ENCODE measurements at regions not wholly inside any gene's neighbourhood (a gene's known extent, or its start where the extent isn't known, plus 50 kb on each side); places are given as distances from the start of the nearest gene placed in this dataset.

DNA sequence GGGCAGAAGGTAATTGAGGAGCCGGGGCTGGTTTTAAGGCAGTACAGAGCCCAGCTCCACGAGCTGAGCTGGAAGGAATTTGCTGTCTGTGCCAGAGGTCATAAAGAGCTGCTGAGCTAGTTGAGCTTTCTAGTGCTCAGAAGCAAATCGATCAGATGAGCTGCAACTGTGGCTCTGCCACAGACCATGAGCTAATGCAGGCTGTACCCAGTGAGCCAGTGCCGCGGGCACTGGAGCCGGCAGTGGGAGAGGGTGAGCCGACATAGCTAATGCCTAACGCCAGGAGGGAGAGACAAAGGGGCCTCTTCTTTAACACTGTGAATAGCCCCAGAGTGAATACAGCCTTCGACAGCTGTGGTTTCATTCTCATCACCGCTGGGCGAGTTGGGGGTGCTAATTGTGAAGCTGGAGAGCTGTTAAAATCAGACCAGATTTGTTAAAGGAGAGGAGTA, 410.1 kb upstream of the TCF4 start:
- Histone ChIP-seq H3K9ac (ENCODE audit: low read length in 2 of 2) (peak overlapping the region in 1 of 2 donors; percentile 21), H3K27me3 (ENCODE audit: control insufficient read depth in 1 of 2, insufficient read depth in 2 of 2, low read length in 2 of 2) (no peaks in the 10 kb centered on the region), H3K4me1 (ENCODE audit: control insufficient read depth, insufficient read depth, low read length) (no peaks in the 10 kb centered on the region), H3K4me3 (ENCODE audit: low read length in 2 of 2) (peak overlapping the region; percentile 23 to 47), H3K27ac (ENCODE audit: low read length) (no peak overlapping the region), H3K36me3 (ENCODE audit: control insufficient read depth in 2 of 2, insufficient read depth in 2 of 2, low read length in 2 of 2) (no peaks in the 10 kb centered on the region), H3K9me3 (ENCODE audit: control insufficient read depth in 2 of 2, low read length in 2 of 2) (no peaks in the 10 kb centered on the region)

DNA sequence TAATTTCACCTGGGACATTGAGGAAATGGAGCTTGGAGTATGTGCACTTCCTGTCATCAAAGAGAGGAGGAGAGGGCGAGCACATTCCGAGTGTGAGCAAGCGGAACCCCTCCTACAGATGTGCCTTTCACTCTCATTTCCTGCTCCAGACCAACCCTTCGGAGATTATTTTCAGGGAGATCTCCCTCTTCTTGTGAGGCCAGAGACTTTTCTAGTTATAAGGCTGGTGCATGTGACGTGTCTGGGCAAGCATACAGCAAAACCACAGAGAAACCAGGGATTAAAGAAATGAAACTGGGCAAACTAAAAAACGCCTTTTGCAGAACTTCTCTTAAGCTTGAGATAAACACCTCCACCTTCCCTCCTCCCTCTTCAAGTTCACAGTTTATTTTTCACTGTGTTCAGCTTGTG, 409.2 kb upstream of the TCF4 start:
- H3K9me3 ChIP-seq (ENCODE audit: control insufficient read depth in 2 of 2, low read length in 2 of 2), result no peaks in the 10 kb centered on the region
- no peaks in the 10 kb centered on the region for H3K36me3 ChIP-seq (ENCODE audit: control insufficient read depth in 2 of 2, insufficient read depth in 2 of 2, low read length in 2 of 2)
- no peak overlapping the region for H3K9ac ChIP-seq (ENCODE audit: low read length in 2 of 2)
- H3K4me1 ChIP-seq (ENCODE audit: control insufficient read depth, insufficient read depth, low read length), result no peaks in the 10 kb centered on the region
- H3K27me3 ChIP-seq (ENCODE audit: control insufficient read depth in 1 of 2, insufficient read depth in 2 of 2, low read length in 2 of 2), result no peaks in the 10 kb centered on the region
- no peak overlapping the region for H3K27ac ChIP-seq (ENCODE audit: low read length)
- H3K4me3 ChIP-seq (ENCODE audit: low read length in 2 of 2), result no peak overlapping the region

DNA sequence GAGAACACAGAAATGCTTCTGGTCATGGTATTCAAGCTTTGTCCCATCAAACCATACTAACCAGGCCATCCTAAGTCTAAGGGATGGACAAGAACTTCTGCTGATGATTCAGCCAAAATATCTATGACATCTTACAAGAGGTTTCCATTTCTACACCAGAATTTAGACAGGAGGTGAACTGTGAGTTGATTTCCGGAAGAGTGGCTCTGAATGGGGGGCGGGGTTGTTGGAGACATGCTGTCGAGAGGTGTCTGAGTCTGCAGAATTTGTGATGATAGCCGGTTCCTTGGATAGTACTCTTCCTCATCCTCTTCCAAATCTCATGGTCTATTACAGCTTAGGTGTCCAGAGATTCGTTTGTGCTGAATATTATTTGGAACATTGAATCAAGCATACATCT, 408.7 kb upstream of the TCF4 start:
- Histone ChIP-seq H3K36me3 (ENCODE audit: control insufficient read depth in 2 of 2, insufficient read depth in 2 of 2, low read length in 2 of 2) (no peaks in the 10 kb centered on the region), H3K27ac (ENCODE audit: low read length) (no peak overlapping the region)

DNA sequence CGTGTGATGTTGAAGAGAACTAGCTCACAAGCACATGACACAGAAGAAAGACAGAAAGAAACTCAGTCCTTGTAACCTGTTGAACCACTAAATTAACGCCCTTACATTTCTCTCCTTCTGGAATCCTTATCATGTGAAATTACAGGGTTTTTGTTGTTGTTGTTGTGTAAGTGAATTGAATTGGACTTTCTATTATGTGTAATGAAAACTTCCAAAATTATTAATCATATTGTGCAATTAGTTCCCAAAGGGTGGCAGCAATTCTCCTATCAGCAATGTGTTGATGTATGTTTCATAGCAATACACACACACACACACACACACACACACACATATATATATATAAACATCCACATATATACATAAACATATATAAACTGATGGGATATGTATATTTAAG, 402.2 kb upstream of the TCF4 start:
- Histone ChIP-seq H3K36me3 (ENCODE audit: control insufficient read depth in 2 of 2, insufficient read depth in 2 of 2, low read length in 2 of 2) (no peaks in the 10 kb centered on the region), H3K4me1 (ENCODE audit: control insufficient read depth, insufficient read depth, low read length) (no peaks in the 10 kb centered on the region), H3K9me3 (ENCODE audit: control insufficient read depth in 2 of 2, low read length in 2 of 2) (peaks cover 0 to 3% of the 10 kb centered on the region in 2 donors), H3K9ac (ENCODE audit: low read length in 2 of 2) (no peak overlapping the region), H3K27me3 (ENCODE audit: control insufficient read depth in 1 of 2, insufficient read depth in 2 of 2, low read length in 2 of 2) (no peaks in the 10 kb centered on the region), H3K27ac (ENCODE audit: low read length) (no peak overlapping the region), H3K4me3 (ENCODE audit: low read length in 2 of 2) (no peak overlapping the region)

More for the DNA sequence above, 408.7 kb upstream of the TCF4 start:
- Histone ChIP-seq H3K27me3 (ENCODE audit: control insufficient read depth in 1 of 2, insufficient read depth in 2 of 2, low read length in 2 of 2) (no peaks in the 10 kb centered on the region), H3K4me3 (ENCODE audit: low read length in 2 of 2) (no peak overlapping the region), H3K4me1 (ENCODE audit: control insufficient read depth, insufficient read depth, low read length) (no peaks in the 10 kb centered on the region), H3K9ac (ENCODE audit: low read length in 2 of 2) (no peak overlapping the region), H3K9me3 (ENCODE audit: control insufficient read depth in 2 of 2, low read length in 2 of 2) (no peaks in the 10 kb centered on the region)

DNA sequence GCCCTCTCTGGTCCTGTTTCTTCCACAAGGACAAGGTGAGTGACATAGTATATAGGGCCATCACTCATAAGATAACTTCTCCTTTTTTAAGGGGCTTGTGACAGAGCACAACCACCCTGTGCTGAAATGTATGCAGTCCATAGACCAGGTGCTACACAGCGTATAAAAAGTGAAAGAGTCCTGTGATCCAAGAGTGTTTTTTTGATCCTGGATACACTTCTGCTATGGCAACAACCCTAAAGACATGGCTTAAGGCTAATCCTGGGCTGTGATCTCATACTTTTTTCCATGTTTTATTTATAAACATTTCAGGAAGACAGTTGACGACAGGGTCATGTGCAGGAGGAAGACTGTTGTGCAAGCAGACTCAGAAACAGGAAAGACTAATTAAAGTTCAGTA, 400.5 kb upstream of the TCF4 start:
- Histone ChIP-seq H3K9ac (ENCODE audit: low read length in 2 of 2) (no peak overlapping the region), H3K27me3 (ENCODE audit: control insufficient read depth in 1 of 2, insufficient read depth in 2 of 2, low read length in 2 of 2) (no peaks in the 10 kb centered on the region), H3K27ac (ENCODE audit: low read length) (no peak overlapping the region), H3K4me1 (ENCODE audit: control insufficient read depth, insufficient read depth, low read length) (no peaks in the 10 kb centered on the region), H3K9me3 (ENCODE audit: control insufficient read depth in 2 of 2, low read length in 2 of 2) (peaks cover 2 to 6% of the 10 kb centered on the region in 2 donors), H3K4me3 (ENCODE audit: low read length in 2 of 2) (no peak overlapping the region), H3K36me3 (ENCODE audit: control insufficient read depth in 2 of 2, insufficient read depth in 2 of 2, low read length in 2 of 2) (no peaks in the 10 kb centered on the region)

DNA sequence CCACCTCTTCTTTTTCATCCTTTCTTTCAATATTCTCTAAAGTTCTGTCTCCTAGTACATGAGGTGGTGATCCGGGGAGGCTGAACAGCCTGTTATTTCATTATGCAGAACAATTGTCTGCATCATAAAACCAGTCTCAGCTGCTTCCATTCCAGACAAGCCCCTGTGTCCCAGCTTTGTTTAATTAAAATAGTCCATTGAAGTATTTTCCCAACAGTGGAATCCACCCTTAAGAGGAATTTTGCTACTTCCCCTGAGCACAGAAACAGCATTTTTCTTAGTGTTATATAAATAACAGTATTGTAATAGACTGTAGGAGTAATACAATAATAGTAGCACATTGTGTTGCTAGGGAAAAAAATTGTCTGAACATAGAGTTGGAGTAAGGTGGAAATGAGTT, 395.4 kb upstream of the TCF4 start:
- Histone ChIP-seq H3K27ac (ENCODE audit: low read length) (no peak overlapping the region), H3K4me3 (ENCODE audit: low read length in 2 of 2) (no peak overlapping the region), H3K36me3 (ENCODE audit: control insufficient read depth in 2 of 2, insufficient read depth in 2 of 2, low read length in 2 of 2) (no peaks in the 10 kb centered on the region), H3K4me1 (ENCODE audit: control insufficient read depth, insufficient read depth, low read length) (no peaks in the 10 kb centered on the region), H3K9ac (ENCODE audit: low read length in 2 of 2) (no peak overlapping the region), H3K27me3 (ENCODE audit: control insufficient read depth in 1 of 2, insufficient read depth in 2 of 2, low read length in 2 of 2) (no peaks in the 10 kb centered on the region), H3K9me3 (ENCODE audit: control insufficient read depth in 2 of 2, low read length in 2 of 2) (peaks cover 2 to 6% of the 10 kb centered on the region in 2 donors)

DNA sequence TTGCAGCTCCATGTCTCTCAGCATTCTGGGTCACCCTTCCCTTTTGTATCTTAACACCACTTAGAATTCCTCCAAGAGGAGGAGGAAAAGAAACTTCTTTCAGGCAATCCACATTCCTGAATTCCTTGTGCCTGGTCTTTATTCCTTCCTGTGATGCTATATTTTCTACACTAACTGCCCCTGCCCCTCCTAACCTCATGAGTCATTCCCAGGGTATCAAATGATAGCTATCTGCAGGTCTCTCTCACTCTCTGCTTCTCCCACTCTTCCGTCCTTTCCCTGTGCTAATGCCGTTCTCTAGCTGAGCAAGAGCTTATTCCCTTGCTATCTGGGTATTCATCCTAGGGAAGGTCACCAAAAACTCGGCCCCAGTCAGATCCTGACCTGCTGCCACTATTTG, 395.0 kb upstream of the TCF4 start:
- Histone ChIP-seq H3K36me3 (ENCODE audit: control insufficient read depth in 2 of 2, insufficient read depth in 2 of 2, low read length in 2 of 2) (no peaks in the 10 kb centered on the region), H3K9ac (ENCODE audit: low read length in 2 of 2) (no peak overlapping the region), H3K27ac (ENCODE audit: low read length) (no peak overlapping the region), H3K9me3 (ENCODE audit: control insufficient read depth in 2 of 2, low read length in 2 of 2) (peaks cover 2 to 4% of the 10 kb centered on the region in 2 donors), H3K4me1 (ENCODE audit: control insufficient read depth, insufficient read depth, low read length) (no peaks in the 10 kb centered on the region), H3K27me3 (ENCODE audit: control insufficient read depth in 1 of 2, insufficient read depth in 2 of 2, low read length in 2 of 2) (no peaks in the 10 kb centered on the region), H3K4me3 (ENCODE audit: low read length in 2 of 2) (no peak overlapping the region)

DNA sequence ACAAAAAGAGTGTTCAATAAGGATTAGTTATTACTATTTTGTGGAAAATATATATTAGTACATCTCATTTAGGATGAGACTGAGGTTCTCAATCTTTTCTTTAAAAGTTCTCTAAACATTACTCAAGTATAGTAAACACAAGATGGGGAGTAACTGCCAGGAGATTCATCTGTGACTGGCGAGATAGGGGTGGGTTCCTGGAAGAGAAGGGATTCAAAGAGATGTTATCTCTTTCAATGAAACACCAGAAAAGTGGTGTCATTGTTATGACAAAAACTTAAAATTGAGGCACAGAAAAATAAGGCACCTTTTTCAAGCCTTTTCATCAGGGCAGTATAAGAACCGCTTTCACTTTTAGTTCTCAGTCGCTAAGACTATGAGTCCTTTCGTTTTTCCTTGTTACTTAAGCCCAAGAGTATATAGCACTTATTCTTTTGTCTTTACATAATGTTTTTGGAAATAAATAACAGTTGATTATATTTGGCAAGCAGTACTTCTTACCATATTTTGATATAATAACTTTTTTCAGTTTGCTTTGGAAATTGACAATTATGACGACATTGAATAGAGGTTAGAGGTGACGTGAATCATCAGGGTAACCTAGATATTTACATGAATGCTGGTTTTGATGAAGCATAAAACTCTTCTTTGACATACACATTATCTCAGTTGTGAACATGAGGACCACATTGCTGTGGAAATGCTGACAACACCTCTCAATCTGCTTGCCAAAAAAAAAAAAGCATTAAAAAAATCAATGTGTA, 393.9 kb upstream of the TCF4 start:
- Histone ChIP-seq H3K4me3 (ENCODE audit: low read length in 2 of 2) (no peak overlapping the region), H3K9ac (ENCODE audit: low read length in 2 of 2) (no peak overlapping the region), H3K36me3 (ENCODE audit: control insufficient read depth in 2 of 2, insufficient read depth in 2 of 2, low read length in 2 of 2) (no peaks in the 10 kb centered on the region), H3K4me1 (ENCODE audit: control insufficient read depth, insufficient read depth, low read length) (no peaks in the 10 kb centered on the region), H3K27ac (ENCODE audit: low read length) (no peak overlapping the region), H3K27me3 (ENCODE audit: control insufficient read depth in 1 of 2, insufficient read depth in 2 of 2, low read length in 2 of 2) (no peaks in the 10 kb centered on the region), H3K9me3 (ENCODE audit: control insufficient read depth in 2 of 2, low read length in 2 of 2) (peaks cover 2% of the 10 kb centered on the region in 2 donors)

DNA sequence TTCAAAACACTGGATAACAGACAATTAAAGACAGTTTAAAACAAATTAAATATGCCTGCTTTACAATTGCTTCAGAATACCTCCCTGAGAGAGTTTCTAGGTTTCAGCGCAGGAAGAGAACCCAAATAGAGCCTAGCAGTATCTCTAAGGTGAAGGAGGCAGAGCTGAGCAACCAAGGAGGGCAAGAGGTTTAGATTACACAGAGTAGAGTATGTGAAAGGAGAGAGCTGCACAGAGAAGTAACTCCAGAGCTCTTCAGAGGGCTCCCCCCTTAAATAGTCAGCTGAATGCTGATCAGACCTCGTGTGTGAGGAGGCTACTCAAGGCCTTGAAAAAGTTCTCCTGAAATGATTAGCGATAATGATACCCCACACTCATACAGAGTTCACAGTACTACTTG, 386.5 kb upstream of the TCF4 start:
- Histone ChIP-seq H3K9me3 (ENCODE audit: control insufficient read depth in 2 of 2, low read length in 2 of 2) (peaks cover 0 to 2% of the 10 kb centered on the region in 2 donors), H3K9ac (ENCODE audit: low read length in 2 of 2) (no peak overlapping the region), H3K27me3 (ENCODE audit: control insufficient read depth in 1 of 2, insufficient read depth in 2 of 2, low read length in 2 of 2) (no peaks in the 10 kb centered on the region), H3K36me3 (ENCODE audit: control insufficient read depth in 2 of 2, insufficient read depth in 2 of 2, low read length in 2 of 2) (no peaks in the 10 kb centered on the region), H3K4me3 (ENCODE audit: low read length in 2 of 2) (no peak overlapping the region), H3K4me1 (ENCODE audit: control insufficient read depth, insufficient read depth, low read length) (no peaks in the 10 kb centered on the region), H3K27ac (ENCODE audit: low read length) (no peak overlapping the region)

DNA sequence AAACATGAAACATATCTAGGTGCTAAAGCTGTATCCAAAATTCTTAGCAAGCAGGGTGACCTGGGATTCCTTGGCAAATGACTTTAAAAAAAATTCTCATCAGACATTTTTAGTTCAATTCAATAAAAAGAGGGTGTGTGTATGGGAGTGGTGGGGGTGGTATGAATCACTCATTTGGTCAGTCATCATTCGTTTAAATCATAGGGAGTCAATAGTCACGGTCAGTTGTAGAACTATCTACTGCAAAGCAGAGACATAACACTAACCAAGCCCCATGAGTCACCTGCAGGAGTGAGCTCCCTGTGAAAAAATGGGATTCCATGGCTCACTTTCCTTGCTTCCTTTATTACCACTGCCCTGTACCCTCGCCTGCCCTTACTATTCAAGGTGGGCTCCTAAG, 380.6 kb upstream of the TCF4 start:
- Histone ChIP-seq H3K27me3 (ENCODE audit: control insufficient read depth in 1 of 2, insufficient read depth in 2 of 2, low read length in 2 of 2) (no peaks in the 10 kb centered on the region), H3K9ac (ENCODE audit: low read length in 2 of 2) (no peak overlapping the region), H3K4me1 (ENCODE audit: control insufficient read depth, insufficient read depth, low read length) (no peaks in the 10 kb centered on the region), H3K36me3 (ENCODE audit: control insufficient read depth in 2 of 2, insufficient read depth in 2 of 2, low read length in 2 of 2) (no peaks in the 10 kb centered on the region), H3K4me3 (ENCODE audit: low read length in 2 of 2) (no peak overlapping the region), H3K27ac (ENCODE audit: low read length) (no peak overlapping the region), H3K9me3 (ENCODE audit: control insufficient read depth in 2 of 2, low read length in 2 of 2) (no peaks in the 10 kb centered on the region)

DNA sequence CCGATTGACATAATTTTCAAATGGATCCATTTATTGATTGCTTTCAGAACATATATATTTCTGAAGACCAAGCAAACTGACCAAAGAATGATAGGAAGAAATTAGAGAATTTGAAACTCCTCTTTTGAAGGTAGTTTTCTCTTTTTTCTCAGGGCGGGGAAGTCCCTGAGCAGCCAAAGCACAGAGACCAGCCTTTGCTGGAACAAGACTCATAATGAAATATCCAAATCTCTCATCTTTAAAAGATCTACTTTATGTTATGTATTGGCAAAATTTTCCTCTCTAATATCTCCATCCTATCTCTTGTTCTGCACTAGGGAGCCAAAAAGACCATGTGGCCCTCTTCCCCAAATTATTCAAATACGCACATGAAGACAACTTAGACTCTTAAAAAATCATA, 379.0 kb upstream of the TCF4 start:
- Histone ChIP-seq H3K4me3 (ENCODE audit: low read length in 2 of 2) (no peak overlapping the region), H3K9ac (ENCODE audit: low read length in 2 of 2) (no peak overlapping the region), H3K27me3 (ENCODE audit: control insufficient read depth in 1 of 2, insufficient read depth in 2 of 2, low read length in 2 of 2) (no peaks in the 10 kb centered on the region), H3K9me3 (ENCODE audit: control insufficient read depth in 2 of 2, low read length in 2 of 2) (no peaks in the 10 kb centered on the region), H3K4me1 (ENCODE audit: control insufficient read depth, insufficient read depth, low read length) (no peaks in the 10 kb centered on the region), H3K27ac (ENCODE audit: low read length) (no peak overlapping the region), H3K36me3 (ENCODE audit: control insufficient read depth in 2 of 2, insufficient read depth in 2 of 2, low read length in 2 of 2) (no peaks in the 10 kb centered on the region)

Data from stomach smooth muscle (tissue), 2 donors.